Ovary (tissue), 3 donors: ENCODE measurements at regions not wholly inside any gene's neighbourhood (a gene's known extent, or its start where the extent isn't known, plus 50 kb on each side); places are given as distances from the start of the nearest gene placed in this dataset.

Experiments used
- CTCF ChIP-seq, 3 donors: fragments of 450-650 bp in 2 of 3; fragments of 200-600 bp in 1 of 3; IDR thresholded peaks; one replicate each; pipeline versions ENCODE4 v1.5.1 to v1.8.0; 2016 to 2022; ENCODE audit warnings: antibody characterized with exemption in 3 of 3, mild to moderate bottlenecking in 1 of 3
- EP300 ChIP-seq: sonication (generic); formaldehyde crosslinking; IDR thresholded peaks from one replicate; pipeline ENCODE4 v1.6.1; 2017; ENCODE audit warnings: antibody characterized with exemption
- POLR2A ChIP-seq: fragments of 450-650 bp; IDR thresholded peaks from one replicate; pipeline ENCODE4 v1.6.1; 2017; ENCODE audit warnings: antibody characterized with exemption, mild to moderate bottlenecking, moderate library complexity
- donor health status: DM: no; HTN: no; CAD: no.

- no peak for TF ChIP-seq CTCF (IDR thresholded peaks at IDR 0.05)
- TF ChIP-seq POLR2A, result no peak
- no peak for TF ChIP-seq EP300
Measured at GRCh38 chr4:32172761-32173160, 1452.6 kb downstream of the PCDH7 start.
